HCT116 (cell line): ENCODE measurements at regions not wholly inside any gene's neighbourhood (a gene's known extent, or its start where the extent isn't known, plus 50 kb on each side); places are given as distances from the start of the nearest gene placed in this dataset.

ENCODE experiments used
- ATAC-seq: fragments of 200-7000 bp; cut with Tn5 transposase; 2 replicates; pipeline ENCODE4 v1.9.1; 2020; ENCODE audit warnings: mild to moderate bottlenecking, moderate library complexity
- BruUV-seq: library from RNA; stranded (reverse); fragments of 400-500 nt; replicated peaks from 2 replicates; lab custom pipeline; 2021; lab: Mats Ljungman, UMichigan
- CTCF ChIA-PET: fragments of 300-600 bp; sonication (Branson Sonifier 250); formaldehyde crosslinking; loops from one replicate; lab custom pipeline; 2021; ENCODE audit warnings: antibody characterized with exemption; lab: Charles Lee
- POLR2A ChIA-PET: fragments of 300-600, 350-600 bp; sonication (Branson Sonifier 250); formaldehyde crosslinking; loops from one replicate; lab custom pipeline; 2021; ENCODE audit warnings: antibody characterized with exemption; lab: Charles Lee
- RAD21 ChIA-PET, 2 experiments: fragments of 300-600 bp; sonication (Branson Sonifier 250); formaldehyde crosslinking; loops; one replicate each; lab custom pipeline; 2023; ENCODE audit warnings: low total read pairs in 2 of 2; ENCODE audit not compliant: uncharacterized antibody in 2 of 2, unreplicated experiment in 2 of 2, low non-redundant PET in 1 of 2; lab: Charles Lee
- DNase-seq: peaks from one replicate; pipeline ENCODE4 v3.0.0-alpha.2; 2010; ENCODE audit warnings: low read depth, low spot score
- H2AFZ ChIP-seq: fragments of 200-600 bp; shearing (Covaris generic), sonication (generic); 2 replicates; pipeline ENCODE4 v1.6.1; 2017; ENCODE audit warnings: low read depth, mixed run types, mixed read lengths, antibody characterized with exemption, low read length; ENCODE audit not compliant: poor library complexity, severe bottlenecking
- H3K27ac ChIP-seq: 2 replicates; pipeline ENCODE4 v1.5.1; 2012; ENCODE audit warnings: low read depth, low read length
- H3K27me3 ChIP-seq: fragments of 200-600 bp; sonication (generic); 2 replicates; pipeline ENCODE4 v1.6.1; 2016; ENCODE audit warnings: mixed run types, low read length, mixed read lengths; ENCODE audit not compliant: insufficient read depth
- H3K36me3 ChIP-seq, 2 experiments: fragments of 200-500 bp in 1 of 2; fragments of 200-600 bp in 1 of 2; sonication (Bioruptor generic) in 1 of 2; sonication (generic) in 1 of 2; 2 replicates each; pipeline versions ENCODE4 v1.5.1 to v1.6.1; 2014 to 2016; ENCODE audit warnings: low read length in 2 of 2, inconsistent platforms in 1 of 2, mixed read lengths in 1 of 2, mixed run types in 1 of 2; ENCODE audit not compliant: insufficient read depth in 2 of 2, control insufficient read depth in 1 of 2
- H3K4me1 ChIP-seq, 2 experiments: fragments of 200-600 bp in 1 of 2; sonication (generic) in 1 of 2; 2 replicates each; pipeline versions ENCODE4 v1.5.1 to v1.6.1; 2012 to 2017; ENCODE audit warnings: low read length in 2 of 2, inconsistent platforms in 1 of 2, mild to moderate bottlenecking in 1 of 2, mixed read lengths in 1 of 2, mixed run types in 1 of 2, moderate library complexity in 1 of 2; ENCODE audit not compliant: insufficient read depth in 2 of 2, control insufficient read depth in 1 of 2
- H3K4me2 ChIP-seq: fragments of 200-600 bp; sonication (generic); 2 replicates; pipeline ENCODE4 v1.6.1; 2017; ENCODE audit warnings: mixed run types, low read length, mixed read lengths
- H3K4me3 ChIP-seq, 2 experiments: fragments of 200-600 bp in 1 of 2; sonication (generic) in 1 of 2; replicated peaks in 1 of 2; 2 replicates each; pipeline ENCODE4 v1.5.1; 2011 to 2016; ENCODE audit warnings: low read length in 2 of 2, control low read depth in 1 of 2, low read depth in 1 of 2, mild to moderate bottlenecking in 1 of 2, mixed read lengths in 1 of 2, mixed run types in 1 of 2
- H3K79me2 ChIP-seq: fragments of 200-600 bp; sonication (generic); 2 replicates; pipeline ENCODE4 v1.6.1; 2017; ENCODE audit warnings: mild to moderate bottlenecking, mixed run types, low read length, moderate library complexity, mixed read lengths; ENCODE audit not compliant: insufficient read depth
- H3K9ac ChIP-seq: fragments of 200-600 bp; sonication (generic); 2 replicates; pipeline ENCODE4 v1.6.1; 2016; ENCODE audit warnings: low read length, mixed read lengths
- H3K9me2 ChIP-seq: fragments of 200-600 bp; sonication (generic), shearing (Covaris generic); 2 replicates; pipeline ENCODE4 v1.6.1; 2017; ENCODE audit warnings: mixed run types, mild to moderate bottlenecking, moderate library complexity; ENCODE audit not compliant: insufficient read depth
- H3K9me3 ChIP-seq, 2 experiments: fragments of 200-500 bp in 1 of 2; fragments of 200-600 bp in 1 of 2; sonication (Bioruptor generic) in 1 of 2; sonication (generic) in 1 of 2; 2 replicates each; pipeline ENCODE4 v1.6.1; 2014 to 2017; ENCODE audit warnings: low read length in 2 of 2, mixed read lengths in 2 of 2, inconsistent platforms in 1 of 2, low read depth in 1 of 2, mild to moderate bottlenecking in 1 of 2, mixed run types in 1 of 2, moderate library complexity in 1 of 2; ENCODE audit not compliant: control insufficient read depth in 1 of 2, insufficient read depth in 1 of 2
- H4K20me1 ChIP-seq: fragments of 200-600 bp; sonication (generic), shearing (Covaris generic); 2 replicates; pipeline ENCODE4 v1.6.1; 2017; ENCODE audit warnings: mixed run types, mild to moderate bottlenecking, moderate library complexity; ENCODE audit not compliant: insufficient read depth
- ATF3 ChIP-seq: IDR thresholded peaks from 2 replicates; pipeline ENCODE4 v1.6.1; 2012
- CBX3 ChIP-seq: IDR thresholded peaks from 2 replicates; pipeline ENCODE4 v1.6.1; 2012; ENCODE audit warnings: low read depth
- CEBPB ChIP-seq: IDR thresholded peaks from 2 replicates; pipeline ENCODE4 v1.6.1; 2012; ENCODE audit warnings: low read depth
- CTCF ChIP-seq, 3 experiments: fragments of 200-600 bp in 1 of 3; sonication (generic) in 1 of 3; IDR thresholded peaks in 2 of 3; conservative IDR thresholded peaks in 1 of 3; 2 replicates each; pipeline ENCODE4 v1.5.1; 2012 to 2017; ENCODE audit warnings: low read depth in 2 of 3, low read length in 2 of 3, antibody characterized with exemption in 1 of 3, borderline replicate concordance in 1 of 3, control low read depth in 1 of 3, mild to moderate bottlenecking in 1 of 3, mixed read lengths in 1 of 3, mixed run types in 1 of 3, moderate library complexity in 1 of 3; ENCODE audit not compliant: insufficient read depth in 1 of 3
- EGR1 ChIP-seq: IDR thresholded peaks from 2 replicates; pipeline ENCODE4 v1.6.1; 2012; ENCODE audit warnings: low read depth
- EZH2phosphoT487 ChIP-seq: fragments of 200-600 bp; IDR thresholded peaks from 2 replicates; pipeline ENCODE4 v1.6.1; 2018; ENCODE audit warnings: antibody characterized with exemption, borderline replicate concordance
- POLR2A ChIP-seq: IDR thresholded peaks from 2 replicates; pipeline ENCODE4 v1.7.0; 2011; ENCODE audit warnings: borderline replicate concordance; ENCODE audit not compliant: insufficient read depth, insufficient read length; ENCODE audit errors: extremely low read depth
- POLR2AphosphoS5 ChIP-seq: IDR thresholded peaks from 2 replicates; pipeline ENCODE4 v1.6.1; 2011; ENCODE audit warnings: mild to moderate bottlenecking, low read depth, low read length, moderate library complexity
- REST ChIP-seq: IDR thresholded peaks from 2 replicates; pipeline ENCODE4 v1.6.1; 2012; ENCODE audit warnings: low read depth
- SIN3A ChIP-seq: IDR thresholded peaks from 2 replicates; pipeline ENCODE4 v1.6.1; 2012; ENCODE audit warnings: low read depth
- TCF7L2 ChIP-seq: IDR thresholded peaks from 2 replicates; pipeline ENCODE4 v1.7.0; 2011; ENCODE audit warnings: borderline replicate concordance, inconsistent platforms; ENCODE audit not compliant: insufficient read depth, insufficient read length; ENCODE audit errors: extremely low read depth
- YY1 ChIP-seq: IDR thresholded peaks from 2 replicates; pipeline ENCODE4 v1.6.1; 2011; ENCODE audit warnings: low read length, low read depth, moderate library complexity, mild to moderate bottlenecking; ENCODE audit not compliant: insufficient replicate concordance; ENCODE audit errors: extremely low read depth
- ZNF274 ChIP-seq: fragments of 200-500 bp; sonication (Bioruptor generic); IDR thresholded peaks from 2 replicates; pipeline ENCODE4 v1.6.1; 2014; ENCODE audit warnings: mild to moderate bottlenecking, low read depth, low read length, inconsistent platforms
- intact Hi-C: fragments of 100-400 bp; cut with micrococcal nuclease; formaldehyde crosslinking; loops from 2 replicates; pipeline ENCODE4 v1.10.0; 2022

- no peak overlapping the region for H2AFZ ChIP-seq
- POLR2A ChIA-PET = no interaction called here
- intact Hi-C loops = no loop called here
- H3K9ac ChIP-seq = no peak overlapping the region
- ATAC-seq (no peak), DNase-seq (no peak)
- no TSS peak for BruUV-seq
- H3K79me2 ChIP-seq = no peaks in the 10 kb centered on the region
- H3K4me2 ChIP-seq = no peak overlapping the region
- no peaks in the 10 kb centered on the region for H4K20me1 ChIP-seq
- CTCF ChIA-PET = no interaction called here
- RAD21 ChIA-PET = no interaction called here
- H3K9me3 ChIP-seq = no peaks in the 10 kb centered on the region
- no peaks in the 10 kb centered on the region for H3K9me2 ChIP-seq
- H3K27ac ChIP-seq = no peak overlapping the region
- H3K4me1 ChIP-seq = peaks cover 10 to 11% of the 10 kb centered on the region in 2 experiments; a peak in 3 of 4 replicates
- no peak overlapping the region for H3K4me3 ChIP-seq
- H3K27me3 ChIP-seq = no peaks in the 10 kb centered on the region
- 0 out of 4 replicates have a peak, but pooled peaks cover 0 to 4% of the 10 kb centered on the region in 2 experiments for H3K36me3 ChIP-seq
- TF ChIP-seq EGR1 = no peak
- TF ChIP-seq EZH2phosphoT487 = no peak
- no peak for TF ChIP-seq ZNF274
- no peak for TF ChIP-seq CTCF (IDR thresholded peaks at IDR 0.05 in 2 of 3, conservative IDR thresholded peaks at IDR 0.05 in 1 of 3; ENCODE audit: borderline replicate concordance in 1 of 3, insufficient read depth in 1 of 3, low read depth in 2 of 3, low read length in 2 of 3)
- no peak for TF ChIP-seq TCF7L2
- TF ChIP-seq POLR2A = no peak
- no peak for TF ChIP-seq CEBPB
- no peak for TF ChIP-seq CBX3
- TF ChIP-seq REST = no peak
- TF ChIP-seq SIN3A = no peak
- TF ChIP-seq YY1 = no peak
- no peak for TF ChIP-seq POLR2AphosphoS5
- TF ChIP-seq ATF3 = no peak
Observed at GRCh38 chr2:226283796-226284195, 515.8 kb downstream of the IRS1 start.
